ENCODE measurements at regions not wholly inside any gene's neighbourhood (a gene's known extent, or its start where the extent isn't known, plus 50 kb on each side); places are given as distances from the start of the nearest gene placed in this dataset.

DNA sequence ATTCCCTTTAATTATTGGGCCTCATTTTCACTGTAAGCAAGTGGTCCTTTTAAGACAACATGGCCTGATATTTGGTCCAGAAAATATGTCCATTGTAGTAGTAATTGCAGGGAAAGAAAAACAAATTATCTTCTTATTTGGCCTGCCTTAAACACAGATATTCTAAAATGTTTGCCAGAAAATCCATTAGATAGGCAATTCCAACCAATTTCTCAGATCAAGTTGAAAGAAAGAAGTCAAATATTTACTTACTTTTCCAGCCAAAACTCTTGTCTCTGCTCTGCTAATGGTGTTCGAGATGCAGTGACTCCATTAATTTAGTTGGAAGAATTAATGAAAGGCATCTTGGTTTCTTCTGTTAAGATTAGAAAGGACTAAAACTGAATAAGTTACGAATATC is 757.3 kb upstream of the IGFBP3 start:
- CTCF ChIA-PET, result no interaction called here
- H3K4me1 ChIP-seq (ENCODE audit: control insufficient read depth in 1 of 2, insufficient read depth in 2 of 2, low read length in 2 of 2), result no peaks in the 10 kb centered on the region
- BruUV-seq (replicated peaks), result no TSS peak
- H3K9ac ChIP-seq (ENCODE audit: low read length), result no peak overlapping the region
- H4K20me1 ChIP-seq (ENCODE audit: insufficient read depth), result no peaks in the 10 kb centered on the region
- DNase-seq (ENCODE audit: low read depth, low spot score) (no peak), ATAC-seq (no peak)
- H3K27me3 ChIP-seq (ENCODE audit: insufficient read depth, low read length), result no peaks in the 10 kb centered on the region
- intact Hi-C loops (cut with micrococcal nuclease), result no loop called here
- TF ChIP-seq SIN3A (IDR thresholded peaks at IDR 0.05; ENCODE audit: low read depth), result no peak
- TF ChIP-seq FOSL1 (IDR thresholded peaks at IDR 0.05; ENCODE audit: low read depth), result no peak
- no peak overlapping the region for H3K27ac ChIP-seq (ENCODE audit: low read depth, low read length)
- RAD21 ChIA-PET (ENCODE audit: low non-redundant PET in 1 of 2, low total read pairs in 2 of 2, uncharacterized antibody in 2 of 2, unreplicated experiment in 2 of 2), result no interaction called here
- POLR2A ChIA-PET, result no interaction called here
- no peak overlapping the region for H3K4me3 ChIP-seq (replicated peaks in 1 of 2; ENCODE audit: low read depth in 1 of 2, low read length in 2 of 2)
- H3K79me2 ChIP-seq (ENCODE audit: insufficient read depth, low read length), result no peaks in the 10 kb centered on the region
- no peak overlapping the region for H2AFZ ChIP-seq (ENCODE audit: low read depth, low read length, poor library complexity, severe bottlenecking)
- H3K36me3 ChIP-seq (ENCODE audit: control insufficient read depth in 1 of 2, insufficient read depth in 2 of 2, low read length in 2 of 2), result no peaks in the 10 kb centered on the region
- no peaks in the 10 kb centered on the region for H3K9me2 ChIP-seq (ENCODE audit: insufficient read depth)
- H3K4me2 ChIP-seq (ENCODE audit: low read length), result no peak overlapping the region
- no peaks in the 10 kb centered on the region for H3K9me3 ChIP-seq (ENCODE audit: control insufficient read depth in 1 of 2, insufficient read depth in 1 of 2, low read depth in 1 of 2, low read length in 2 of 2)

DNA sequence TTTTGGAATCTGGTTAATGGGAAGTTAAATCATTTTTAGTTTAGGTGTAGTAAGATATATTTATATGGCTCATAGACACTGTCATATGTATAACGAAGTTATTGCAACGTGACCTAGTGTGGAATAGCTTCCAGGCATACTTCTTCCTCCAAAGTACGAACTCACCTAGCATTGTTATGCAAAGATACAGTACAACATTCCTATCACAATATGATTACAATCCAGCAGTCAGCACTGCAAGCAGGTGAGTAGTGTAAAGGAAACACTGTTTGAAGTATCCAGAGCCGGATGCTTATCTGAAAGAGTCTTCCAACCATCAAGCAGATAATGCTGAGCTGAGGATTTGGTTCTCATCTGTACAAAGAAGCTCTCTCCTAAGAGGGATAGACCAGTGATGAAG is 754.4 kb upstream of the IGFBP3 start:
- no TSS peak for BruUV-seq (replicated peaks)
- Histone ChIP-seq H2AFZ (ENCODE audit: low read depth, low read length, poor library complexity, severe bottlenecking) (no peak overlapping the region), H3K36me3 (ENCODE audit: control insufficient read depth in 1 of 2, insufficient read depth in 2 of 2, low read length in 2 of 2) (no peaks in the 10 kb centered on the region), H3K4me3 (replicated peaks in 1 of 2; ENCODE audit: low read depth in 1 of 2, low read length in 2 of 2) (no peak overlapping the region), H3K9me2 (ENCODE audit: insufficient read depth) (no peaks in the 10 kb centered on the region), H3K27me3 (ENCODE audit: insufficient read depth, low read length) (no peaks in the 10 kb centered on the region), H3K9ac (ENCODE audit: low read length) (no peak overlapping the region), H3K27ac (ENCODE audit: low read depth, low read length) (no peak overlapping the region), H3K9me3 (ENCODE audit: control insufficient read depth in 1 of 2, insufficient read depth in 1 of 2, low read depth in 1 of 2, low read length in 2 of 2) (no peaks in the 10 kb centered on the region), H3K4me1 (ENCODE audit: control insufficient read depth in 1 of 2, insufficient read depth in 2 of 2, low read length in 2 of 2) (no peaks in the 10 kb centered on the region), H3K4me2 (ENCODE audit: low read length) (no peak overlapping the region), H4K20me1 (ENCODE audit: insufficient read depth) (no peaks in the 10 kb centered on the region), H3K79me2 (ENCODE audit: insufficient read depth, low read length) (no peaks in the 10 kb centered on the region)
- ChIA-PET POLR2A (no interaction called here), CTCF (no interaction called here), RAD21 (ENCODE audit: low non-redundant PET in 1 of 2, low total read pairs in 2 of 2, uncharacterized antibody in 2 of 2, unreplicated experiment in 2 of 2) (no interaction called here)
- no peak for ATAC-seq
- intact Hi-C loops (cut with micrococcal nuclease), result no loop called here
- DNase-seq (ENCODE audit: low read depth, low spot score), result no peak
- TF ChIP-seq SP1 (IDR thresholded peaks at IDR 0.05; ENCODE audit: low read depth), result no peak
- no peak for TF ChIP-seq RAD21 (IDR thresholded peaks at IDR 0.05; ENCODE audit: low read depth)
- TF ChIP-seq, protein P1, sequence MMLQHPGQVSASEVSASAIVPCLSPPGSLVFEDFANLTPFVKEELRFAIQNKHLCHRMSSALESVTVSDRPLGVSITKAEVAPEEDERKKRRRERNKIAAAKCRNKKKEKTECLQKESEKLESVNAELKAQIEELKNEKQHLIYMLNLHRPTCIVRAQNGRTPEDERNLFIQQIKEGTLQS (IDR thresholded peaks at IDR 0.05), result no peak
- TF ChIP-seq, protein P2, sequence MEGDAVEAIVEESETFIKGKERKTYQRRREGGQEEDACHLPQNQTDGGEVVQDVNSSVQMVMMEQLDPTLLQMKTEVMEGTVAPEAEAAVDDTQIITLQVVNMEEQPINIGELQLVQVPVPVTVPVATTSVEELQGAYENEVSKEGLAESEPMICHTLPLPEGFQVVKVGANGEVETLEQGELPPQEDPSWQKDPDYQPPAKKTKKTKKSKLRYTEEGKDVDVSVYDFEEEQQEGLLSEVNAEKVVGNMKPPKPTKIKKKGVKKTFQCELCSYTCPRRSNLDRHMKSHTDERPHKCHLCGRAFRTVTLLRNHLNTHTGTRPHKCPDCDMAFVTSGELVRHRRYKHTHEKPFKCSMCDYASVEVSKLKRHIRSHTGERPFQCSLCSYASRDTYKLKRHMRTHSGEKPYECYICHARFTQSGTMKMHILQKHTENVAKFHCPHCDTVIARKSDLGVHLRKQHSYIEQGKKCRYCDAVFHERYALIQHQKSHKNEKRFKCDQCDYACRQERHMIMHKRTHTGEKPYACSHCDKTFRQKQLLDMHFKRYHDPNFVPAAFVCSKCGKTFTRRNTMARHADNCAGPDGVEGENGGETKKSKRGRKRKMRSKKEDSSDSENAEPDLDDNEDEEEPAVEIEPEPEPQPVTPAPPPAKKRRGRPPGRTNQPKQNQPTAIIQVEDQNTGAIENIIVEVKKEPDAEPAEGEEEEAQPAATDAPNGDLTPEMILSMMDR (IDR thresholded peaks at IDR 0.05 in 2 of 3, conservative IDR thresholded peaks at IDR 0.05 in 1 of 3; ENCODE audit: borderline replicate concordance in 1 of 3, insufficient read depth in 1 of 3, low read depth in 2 of 3, low read length in 2 of 3), result no peak
